HCT116 (cell line): ENCODE measurements at regions not wholly inside any gene's neighbourhood (a gene's known extent, or its start where the extent isn't known, plus 50 kb on each side); places are given as distances from the start of the nearest gene placed in this dataset.

Experiments used
- EZH2phosphoT487 ChIP-seq: fragments of 200-600 bp; IDR thresholded peaks from 2 replicates; pipeline ENCODE4 v1.6.1; 2018; ENCODE audit warnings: antibody characterized with exemption, borderline replicate concordance
- REST ChIP-seq: IDR thresholded peaks from 2 replicates; pipeline ENCODE4 v1.6.1; 2012; ENCODE audit warnings: low read depth
- TCF7L2 ChIP-seq: IDR thresholded peaks from 2 replicates; pipeline ENCODE4 v1.7.0; 2011; ENCODE audit warnings: borderline replicate concordance, inconsistent platforms; ENCODE audit not compliant: insufficient read depth, insufficient read length; ENCODE audit errors: extremely low read depth
- TF ChIP-seq, protein P1 (sequence below), 3 experiments: fragments of 200-600 bp in 1 of 3; sonication (generic) in 1 of 3; IDR thresholded peaks in 2 of 3; conservative IDR thresholded peaks in 1 of 3; 2 replicates each; pipeline ENCODE4 v1.5.1; 2012 to 2017; ENCODE audit warnings: low read depth in 2 of 3, low read length in 2 of 3, antibody characterized with exemption in 1 of 3, borderline replicate concordance in 1 of 3, control low read depth in 1 of 3, mild to moderate bottlenecking in 1 of 3, mixed read lengths in 1 of 3, mixed run types in 1 of 3, moderate library complexity in 1 of 3; ENCODE audit not compliant: insufficient read depth in 1 of 3

DNA sequence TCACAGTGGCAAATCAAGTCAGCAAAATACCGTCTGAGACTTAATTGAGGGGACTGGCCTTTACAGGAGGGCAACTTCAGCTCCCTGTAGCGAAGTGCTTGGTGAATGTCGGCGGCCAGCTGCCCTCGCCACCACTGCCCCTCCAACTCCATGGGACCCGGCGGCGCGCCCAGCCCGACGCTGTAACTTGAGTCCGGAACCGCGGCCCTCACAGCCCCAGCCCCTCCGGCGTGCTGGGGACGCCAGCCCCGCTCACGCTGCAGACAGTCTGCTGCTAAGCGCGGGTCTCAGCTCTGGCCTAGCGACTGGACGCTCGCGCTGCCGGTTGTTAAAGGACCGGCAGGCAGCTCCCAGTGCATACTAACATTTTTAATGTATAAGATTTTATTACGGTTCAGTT lies 113.4 kb upstream of the NUPR2 start:
- TF ChIP-seq, protein P1, sequence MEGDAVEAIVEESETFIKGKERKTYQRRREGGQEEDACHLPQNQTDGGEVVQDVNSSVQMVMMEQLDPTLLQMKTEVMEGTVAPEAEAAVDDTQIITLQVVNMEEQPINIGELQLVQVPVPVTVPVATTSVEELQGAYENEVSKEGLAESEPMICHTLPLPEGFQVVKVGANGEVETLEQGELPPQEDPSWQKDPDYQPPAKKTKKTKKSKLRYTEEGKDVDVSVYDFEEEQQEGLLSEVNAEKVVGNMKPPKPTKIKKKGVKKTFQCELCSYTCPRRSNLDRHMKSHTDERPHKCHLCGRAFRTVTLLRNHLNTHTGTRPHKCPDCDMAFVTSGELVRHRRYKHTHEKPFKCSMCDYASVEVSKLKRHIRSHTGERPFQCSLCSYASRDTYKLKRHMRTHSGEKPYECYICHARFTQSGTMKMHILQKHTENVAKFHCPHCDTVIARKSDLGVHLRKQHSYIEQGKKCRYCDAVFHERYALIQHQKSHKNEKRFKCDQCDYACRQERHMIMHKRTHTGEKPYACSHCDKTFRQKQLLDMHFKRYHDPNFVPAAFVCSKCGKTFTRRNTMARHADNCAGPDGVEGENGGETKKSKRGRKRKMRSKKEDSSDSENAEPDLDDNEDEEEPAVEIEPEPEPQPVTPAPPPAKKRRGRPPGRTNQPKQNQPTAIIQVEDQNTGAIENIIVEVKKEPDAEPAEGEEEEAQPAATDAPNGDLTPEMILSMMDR (IDR thresholded peaks at IDR 0.05 in 2 of 3, conservative IDR thresholded peaks at IDR 0.05 in 1 of 3; ENCODE audit: borderline replicate concordance in 1 of 3, insufficient read depth in 1 of 3, low read depth in 2 of 3, low read length in 2 of 3) = no peak
- no peak for TF ChIP-seq REST
- TF ChIP-seq EZH2phosphoT487 = no peak
- no peak for TF ChIP-seq TCF7L2
